RWPE2 (cell line): ENCODE measurements at regions not wholly inside any gene's neighbourhood (a gene's known extent, or its start where the extent isn't known, plus 50 kb on each side); places are given as distances from the start of the nearest gene placed in this dataset.
"Not testable (repeated sequence)": the region's sequence is repeated elsewhere in the genome, so short reads cannot be mapped to it uniquely, and the experiment has no call there.

Experiments used
- ATAC-seq: fragments of 200-7000 bp; cut with Tn5 transposase; 3 replicates; pipeline ENCODE4 v1.9.1; 2021; ENCODE audit warnings: low read depth
- DNase-seq: peaks from one replicate; pipeline ENCODE4 v3.0.0-alpha.2; 2020; ENCODE audit warnings: low spot score
- H3K27ac ChIP-seq: fragments of 450-650 bp; 2 replicates; pipeline ENCODE4 v1.5.1; 2017; ENCODE audit warnings: mild to moderate bottlenecking; ENCODE audit not compliant: poor library complexity, severe bottlenecking
- H3K27me3 ChIP-seq: fragments of 250-450 bp; sonication (Bioruptor Pico); 2 replicates; pipeline ENCODE4 v1.5.1; 2021; ENCODE audit warnings: mild to moderate bottlenecking, moderate library complexity; ENCODE audit not compliant: insufficient read depth, poor library complexity, severe bottlenecking
- H3K36me3 ChIP-seq: fragments of 250-450 bp; sonication (Bioruptor Pico); 2 replicates; pipeline ENCODE4 v1.5.1; 2020; ENCODE audit warnings: low read depth, mild to moderate bottlenecking, moderate library complexity
- H3K4me1 ChIP-seq: fragments of 250-450 bp; sonication (Bioruptor Pico); 2 replicates; pipeline ENCODE4 v1.5.1; 2021; ENCODE audit warnings: mild to moderate bottlenecking, moderate library complexity; ENCODE audit not compliant: insufficient read depth, poor library complexity, severe bottlenecking
- H3K4me3 ChIP-seq: fragments of 250-450 bp; sonication (Bioruptor Pico); 2 replicates; pipeline ENCODE4 v1.5.1; 2021; ENCODE audit warnings: mild to moderate bottlenecking, moderate library complexity; ENCODE audit not compliant: severe bottlenecking
- H3K9me3 ChIP-seq: fragments of 250-450 bp; sonication (Bioruptor Pico); 2 replicates; pipeline ENCODE4 v1.5.1; 2021; ENCODE audit warnings: mild to moderate bottlenecking, moderate library complexity; ENCODE audit not compliant: severe bottlenecking
- CTCF ChIP-seq: fragments of 450-650 bp; IDR thresholded peaks from one replicate; pipeline ENCODE4 v1.5.1; 2017; ENCODE audit warnings: mild to moderate bottlenecking, moderate library complexity; ENCODE audit not compliant: poor library complexity, severe bottlenecking

- no peak for ATAC-seq
- no peaks in the 10 kb centered on the region for H3K9me3 ChIP-seq
- H3K27ac ChIP-seq, result no peak overlapping the region
- H3K27me3 ChIP-seq, result peaks cover 6% of the 10 kb centered on the region
- H3K4me3 ChIP-seq, result no peak overlapping the region
- H3K4me1 ChIP-seq, result no peaks in the 10 kb centered on the region
- TF ChIP-seq CTCF, result no peak
- no peaks in the 10 kb centered on the region for H3K36me3 ChIP-seq
- no peak for DNase-seq
Measured at GRCh38 chr11:123318623-123319022, 111.4 kb upstream of the GRAMD1B start.

- not testable (repeated sequence) for H3K36me3 ChIP-seq, H3K27ac ChIP-seq, DNase-seq, ATAC-seq, H3K9me3 ChIP-seq, H3K4me3 ChIP-seq, H3K4me1 ChIP-seq, H3K27me3 ChIP-seq
Measured at GRCh38 chr11:123318132-123318531, 111.9 kb upstream of the GRAMD1B start.

GRCh38 chr11:123316003-123316402, 114.1 kb upstream of the GRAMD1B start:
- no peak for TF ChIP-seq CTCF
- no peaks in the 10 kb centered on the region for H3K9me3 ChIP-seq
- DNase-seq (no peak), ATAC-seq (no peak)
- H3K27me3 ChIP-seq, result no peaks in the 10 kb centered on the region
- no peaks in the 10 kb centered on the region for H3K4me1 ChIP-seq
- no peak overlapping the region for H3K27ac ChIP-seq
- no peak overlapping the region for H3K4me3 ChIP-seq
- no peaks in the 10 kb centered on the region for H3K36me3 ChIP-seq

GRCh38 chr11:123314972-123315371, 115.1 kb upstream of the GRAMD1B start:
- no peaks in the 10 kb centered on the region for H3K9me3 ChIP-seq
- no peak for ATAC-seq
- DNase-seq, result no peak
- no peaks in the 10 kb centered on the region for H3K27me3 ChIP-seq
- no peaks in the 10 kb centered on the region for H3K36me3 ChIP-seq
- no peak for TF ChIP-seq CTCF
- H3K27ac ChIP-seq, result no peak overlapping the region
- no peaks in the 10 kb centered on the region for H3K4me1 ChIP-seq
- H3K4me3 ChIP-seq, result no peak overlapping the region

GRCh38 chr11:123313262-123313661, 116.8 kb upstream of the GRAMD1B start:
- H3K27ac ChIP-seq, result no peak overlapping the region
- H3K4me1 ChIP-seq, result no peaks in the 10 kb centered on the region
- no peak for TF ChIP-seq CTCF
- H3K9me3 ChIP-seq, result no peaks in the 10 kb centered on the region
- no peak for DNase-seq
- H3K36me3 ChIP-seq, result no peaks in the 10 kb centered on the region
- ATAC-seq, result no peak
- H3K27me3 ChIP-seq, result no peaks in the 10 kb centered on the region
- no peak overlapping the region for H3K4me3 ChIP-seq
